ENCODE measurements at regions not wholly inside any gene's neighbourhood (a gene's known extent, or its start where the extent isn't known, plus 50 kb on each side); places are given as distances from the start of the nearest gene placed in this dataset.

DNA sequence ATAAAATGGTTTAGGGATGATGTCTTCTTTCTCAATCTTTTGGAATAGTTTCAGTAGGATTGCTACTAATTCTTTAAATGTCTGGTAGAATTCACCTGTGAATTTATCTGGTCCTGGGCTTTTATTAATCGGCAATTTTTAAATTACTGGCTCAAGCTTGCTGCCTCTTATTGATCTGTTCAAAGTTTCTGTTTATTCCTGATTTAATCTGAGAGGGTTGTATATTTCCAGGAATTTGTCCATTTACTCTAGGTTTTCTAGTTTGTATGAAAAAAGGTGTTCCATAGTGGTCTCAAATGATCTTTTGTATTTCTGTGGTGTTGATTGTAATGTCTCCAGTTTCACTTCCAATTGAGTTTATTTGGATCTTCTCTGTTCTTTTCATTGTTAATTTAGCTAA, 617.8 kb downstream of the LTN1 start:
- no peak for TF ChIP-seq CTCF (IDR thresholded peaks at IDR 0.05; ENCODE audit: extremely low read depth in 1 of 2, insufficient read depth in 1 of 2, low read depth in 1 of 2, low read length in 2 of 2)
- TF ChIP-seq POLR2A (IDR thresholded peaks at IDR 0.05; ENCODE audit: low read depth, low read length), result no peak
- no peak for TF ChIP-seq EZH2 (IDR thresholded peaks at IDR 0.05; ENCODE audit: borderline replicate concordance, low read depth, low read length, severe bottlenecking)
- TF ChIP-seq GATA2 (IDR thresholded peaks at IDR 0.05; ENCODE audit: insufficient read depth, insufficient read length, low read depth, low read length), result no peak
- TF ChIP-seq MAX (IDR thresholded peaks at IDR 0.05; ENCODE audit: insufficient read depth, insufficient read length), result no peak
